Small intestine (tissue), 7 donors: ENCODE measurements at regions not wholly inside any gene's neighbourhood (a gene's known extent, or its start where the extent isn't known, plus 50 kb on each side); places are given as distances from the start of the nearest gene placed in this dataset.

ENCODE experiments used
- DNase-seq, 2 donors: peaks; one replicate each; pipeline versions ENCODE4 v3.0.0 to v3.0.0-alpha.2; 2013
- FAIRE-seq: peaks from 2 replicates; lab custom pipeline; 2012; peaks lifted over from hg19 to GRCh38; lab: Jason Lieb, UNC
- H3K27ac ChIP-seq, 3 donors: one replicate each; pipeline ENCODE4 v1.5.1; 2013; ENCODE audit warnings: low read length in 2 of 3, mild to moderate bottlenecking in 2 of 3, control low read depth in 1 of 3, inconsistent platforms in 1 of 3, low read depth in 1 of 3, moderate library complexity in 1 of 3
- H3K27me3 ChIP-seq, 3 donors: one replicate each; pipeline ENCODE4 v1.6.1; 2013; ENCODE audit warnings: low read length in 3 of 3, inconsistent platforms in 1 of 3; ENCODE audit not compliant: control insufficient read depth in 3 of 3, insufficient read depth in 3 of 3
- H3K36me3 ChIP-seq, 3 donors: one replicate each; pipeline ENCODE4 v1.6.1; 2013; ENCODE audit warnings: low read length in 3 of 3, inconsistent platforms in 1 of 3, low read depth in 1 of 3, mild to moderate bottlenecking in 1 of 3, moderate library complexity in 1 of 3; ENCODE audit not compliant: control insufficient read depth in 3 of 3, insufficient read depth in 2 of 3
- H3K4me1 ChIP-seq, 3 donors: one replicate each; pipeline ENCODE4 v1.6.1; 2013; ENCODE audit warnings: low read length in 2 of 3, inconsistent platforms in 1 of 3, low read depth in 1 of 3, mild to moderate bottlenecking in 1 of 3, moderate library complexity in 1 of 3; ENCODE audit not compliant: control insufficient read depth in 3 of 3, insufficient read depth in 2 of 3
- H3K4me3 ChIP-seq, 3 donors: one replicate each; pipeline ENCODE4 v1.5.1; 2013; ENCODE audit warnings: low read length in 3 of 3, control low read depth in 1 of 3, inconsistent platforms in 1 of 3, low read depth in 1 of 3, mild to moderate bottlenecking in 1 of 3, moderate library complexity in 1 of 3
- H3K9me3 ChIP-seq, 2 donors: one replicate each; pipeline ENCODE4 v1.6.1; 2013; ENCODE audit warnings: low read depth in 1 of 2, low read length in 1 of 2; ENCODE audit not compliant: control insufficient read depth in 2 of 2, insufficient read depth in 1 of 2
- WGBS, 3 donors: extraction: QIAGEN DNeasy Blood & Tissue Kit; methylation state at CpG; one replicate each; pipeline ENCODE4 v1.1.7; 2013; 5-methylcytosine and 5-hydroxymethylcytosine counted together
- donor health status: healthy with polysubstance abuse.
- donor health status: control.
- donor health status: control.
- donor health status: Bipolar disorder and iron deficiency.
- donor health status: healthy.

- Histone ChIP-seq H3K36me3 (no peaks in the 10 kb centered on the region), H3K9me3 (no peaks in the 10 kb centered on the region), H3K27me3 (no peaks in the 10 kb centered on the region), H3K4me1 (no peaks in the 10 kb centered on the region), H3K27ac (no peak overlapping the region), H3K4me3 (no peak overlapping the region)
- WGBS, 3 donors: 76 to 82% (median 78%) methylated on average over 16 of the region's 16 CpGs
- no peak for DNase-seq
- no peak for FAIRE-seq
These were observed 1092.7 kb downstream of the BRD1 start for GRCh38 chr22:48734961-48735360.

- FAIRE-seq (no peak), DNase-seq (no peak)
- Histone ChIP-seq H3K27me3 (no peaks in the 10 kb centered on the region), H3K27ac (no peak overlapping the region), H3K4me3 (no peak overlapping the region), H3K9me3 (no peaks in the 10 kb centered on the region), H3K36me3 (no peaks in the 10 kb centered on the region), H3K4me1 (no peaks in the 10 kb centered on the region)
- WGBS, 3 donors: 76 to 85% (median 81%) methylated on average over 10 of the region's 10 CpGs
These were observed 1093.3 kb downstream of the BRD1 start for GRCh38 chr22:48734359-48734758.

DNA sequence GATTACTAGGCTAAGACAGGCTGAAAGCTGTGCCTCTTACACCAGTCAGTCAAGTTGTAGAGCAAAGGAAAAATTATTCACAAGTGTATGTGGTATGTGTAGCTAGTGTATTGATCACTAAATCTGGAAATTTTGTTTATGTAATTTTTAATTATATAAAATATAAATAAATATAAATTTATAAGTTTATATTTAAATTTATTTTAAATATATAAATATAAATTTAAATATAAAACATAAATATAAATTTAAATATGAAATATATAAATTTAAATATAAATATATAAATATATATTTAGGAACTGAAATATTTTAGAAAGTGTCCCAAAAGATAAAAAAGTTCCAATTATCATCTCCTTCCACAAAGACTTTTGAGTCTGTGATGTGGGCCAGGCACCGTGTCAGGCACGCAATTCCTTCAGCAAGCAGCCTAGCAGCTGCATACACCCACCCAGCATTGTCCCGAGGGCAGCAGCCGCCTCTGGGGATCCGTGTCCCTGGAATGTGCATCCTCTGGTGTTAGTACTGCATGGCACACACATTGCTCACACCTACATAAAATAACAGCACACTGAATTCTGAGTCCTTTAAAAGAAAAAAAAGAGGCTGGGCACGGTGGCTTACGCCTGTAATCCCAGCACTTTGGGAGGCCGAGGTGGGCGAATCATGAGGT is 1098.0 kb downstream of the BRD1 start:
- H3K4me1 ChIP-seq: no peaks in the 10 kb centered on the region
- H3K27me3 ChIP-seq: no peaks in the 10 kb centered on the region
- FAIRE-seq (no peak), DNase-seq (no peak)
- 79 to 94% (median 91%) methylated on average over 9 of the region's 9 CpGs for WGBS, 3 donors
- H3K36me3 ChIP-seq: no peaks in the 10 kb centered on the region
- H3K27ac ChIP-seq: no peak overlapping the region
- H3K4me3 ChIP-seq: no peak overlapping the region
- no peaks in the 10 kb centered on the region for H3K9me3 ChIP-seq

- WGBS, 3 donors: 79 to 83% (median 81%) methylated on average over 3 of the region's 3 CpGs
- Histone ChIP-seq H3K36me3 (no peaks in the 10 kb centered on the region), H3K9me3 (no peaks in the 10 kb centered on the region), H3K27ac (no peak overlapping the region), H3K4me3 (no peak overlapping the region), H3K27me3 (no peaks in the 10 kb centered on the region), H3K4me1 (no peaks in the 10 kb centered on the region)
- FAIRE-seq: no peak
- no peak for DNase-seq
These were observed 1100.1 kb downstream of the BRD1 start for GRCh38 chr22:48727454-48728058.

DNA sequence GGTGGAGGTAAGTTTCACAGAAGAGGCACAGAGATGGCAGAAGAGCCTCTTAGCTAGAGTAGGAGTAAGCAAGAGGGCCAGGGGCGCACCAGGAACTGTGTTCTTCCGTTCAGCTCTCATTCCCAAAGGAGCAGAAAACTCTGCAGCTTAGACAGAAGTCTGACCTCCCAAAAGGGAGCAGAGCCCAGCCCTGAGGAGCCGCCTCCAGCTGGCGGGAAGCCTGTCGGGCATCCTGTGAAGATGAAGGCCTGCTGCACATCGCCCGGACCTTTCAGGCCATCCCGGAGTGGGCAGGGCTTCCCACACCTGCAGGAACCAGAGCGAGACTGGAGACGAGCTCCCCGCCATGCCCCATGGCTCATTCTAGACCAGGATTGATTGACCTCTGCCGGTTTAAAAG is 1102.8 kb downstream of the BRD1 start:
- DNase-seq: no peak

GRCh38 chr22:48722661-48723060 is 1105.0 kb downstream of the BRD1 start:
- Histone ChIP-seq H3K36me3 (no peaks in the 10 kb centered on the region), H3K27ac (no peak overlapping the region), H3K27me3 (no peaks in the 10 kb centered on the region), H3K4me3 (no peak overlapping the region), H3K4me1 (no peaks in the 10 kb centered on the region), H3K9me3 (no peaks in the 10 kb centered on the region)
- FAIRE-seq (no peak), DNase-seq (no peak)
- WGBS, 3 donors: 81 to 87% (median 84%) methylated on average over 10 of the region's 10 CpGs

More for the DNA sequence above, 1102.8 kb downstream of the BRD1 start:
- no peaks in the 10 kb centered on the region for H3K27me3 ChIP-seq
- no peak overlapping the region for H3K27ac ChIP-seq
- no peak for FAIRE-seq
- WGBS, 3 donors: 74 to 83% (median 76%) methylated on average over 10 to 12 of the region's 12 CpGs
- H3K36me3 ChIP-seq: no peaks in the 10 kb centered on the region
- no peak overlapping the region for H3K4me3 ChIP-seq
- no peaks in the 10 kb centered on the region for H3K4me1 ChIP-seq
- no peaks in the 10 kb centered on the region for H3K9me3 ChIP-seq

- no peaks in the 10 kb centered on the region for H3K27me3 ChIP-seq
- no peak overlapping the region for H3K4me3 ChIP-seq
- no peaks in the 10 kb centered on the region for H3K36me3 ChIP-seq
- DNase-seq: peak in 1 of 2 donors; percentile 6
- H3K4me1 ChIP-seq: no peaks in the 10 kb centered on the region
- H3K9me3 ChIP-seq: no peaks in the 10 kb centered on the region
- H3K27ac ChIP-seq: no peak overlapping the region
- no peak for FAIRE-seq
- WGBS, 3 donors: 15 to 62% (median 34%) methylated on average over 3 of the region's 3 CpGs
These were observed 1106.3 kb downstream of the BRD1 start for GRCh38 chr22:48721395-48721669.

DNA sequence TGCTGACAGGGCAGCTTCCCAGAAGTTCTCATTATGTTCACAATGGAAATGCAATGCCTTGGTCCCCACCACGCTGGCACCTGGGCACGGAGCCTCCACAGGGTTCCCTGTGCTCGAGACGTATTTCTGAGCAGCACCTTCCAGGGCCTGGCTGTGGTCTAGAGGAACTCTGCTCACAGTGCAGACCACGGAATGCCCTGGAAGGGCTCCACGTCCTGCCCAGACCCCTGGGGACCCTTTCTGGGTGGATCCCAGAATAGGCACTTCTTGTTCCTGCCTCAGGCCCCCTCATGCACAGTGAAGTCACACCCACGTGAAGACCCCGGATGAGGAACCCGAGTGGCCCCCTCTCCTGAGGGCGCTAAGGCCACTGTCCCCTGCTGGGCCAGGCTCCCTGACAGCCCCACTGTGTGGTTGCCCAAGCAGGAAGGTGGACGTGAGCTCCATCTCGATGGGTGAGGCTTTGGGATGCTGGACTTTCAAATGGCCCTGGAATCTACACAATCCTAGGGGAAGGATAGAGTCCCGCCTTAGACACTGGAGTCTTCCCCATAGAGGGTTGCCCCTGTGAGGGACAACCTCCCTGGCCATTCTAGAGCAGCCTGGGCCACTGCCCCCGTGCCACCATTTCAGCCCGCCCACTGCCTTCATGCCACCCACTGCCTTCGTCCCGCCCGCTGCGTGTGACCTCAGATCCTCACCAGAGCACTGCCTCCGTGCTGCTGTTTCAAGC is 1106.8 kb downstream of the BRD1 start:
- no peak for FAIRE-seq
- Histone ChIP-seq H3K27me3 (no peaks in the 10 kb centered on the region), H3K4me1 (no peaks in the 10 kb centered on the region), H3K4me3 (no peak overlapping the region), H3K9me3 (no peaks in the 10 kb centered on the region), H3K27ac (no peak overlapping the region), H3K36me3 (no peaks in the 10 kb centered on the region)
- 62 to 82% (median 63%) methylated on average over 20 of the region's 20 CpGs for WGBS, 3 donors
- DNase-seq: no peak
